Cardiac septum (tissue), 1 donor: ENCODE measurements at regions not wholly inside any gene's neighbourhood (a gene's known extent, or its start where the extent isn't known, plus 50 kb on each side); places are given as distances from the start of the nearest gene placed in this dataset. TPM values are rescaled to one million over a fixed set of nuclear protein-coding genes. Genes with fewer than 3 reads are reported as not detected.

Experiments
- microRNA-seq: library from miRNA; unstranded; fragments of <30 nt; microRNA quantifications from one replicate; pipeline ENCODE4 v1.2.0, GENCODE V29; 2020
- donor health status: DM: no; HTN: no; CAD: no.

Small RNAs in the stretch of these regions (microRNA-seq; reads per million reads assigned to microRNA genes)
- gene MIR4532, result not detected
